Ovary (tissue), 7 donors: ENCODE measurements at regions not wholly inside any gene's neighbourhood (a gene's known extent, or its start where the extent isn't known, plus 50 kb on each side); places are given as distances from the start of the nearest gene placed in this dataset.

Experiments
- DNase-seq, 5 donors: peaks; one replicate each; pipeline ENCODE4 v3.0.0-alpha.2; 2019 to 2020
- H3K27ac ChIP-seq, 2 donors: fragments of 200-600 bp; one replicate each; pipeline versions ENCODE4 v1.5.1 to v1.8.0; 2019 to 2022
- H3K27me3 ChIP-seq: fragments of 200-600 bp; one replicate; pipeline ENCODE4 v1.8.0; 2022
- H3K36me3 ChIP-seq: fragments of 200-600 bp; sonication (generic); one replicate; pipeline ENCODE4 v1.5.1; 2019
- H3K4me1 ChIP-seq: one replicate; pipeline ENCODE4 v1.8.1; 2013; ENCODE audit warnings: mild to moderate bottlenecking, moderate library complexity; ENCODE audit not compliant: insufficient read depth
- H3K4me3 ChIP-seq: fragments of 200-600 bp; sonication (generic); one replicate; pipeline ENCODE4 v1.5.1; 2017
- H3K9me3 ChIP-seq, 2 donors: fragments of 200-600 bp in 1 of 2; sonication (generic) in 1 of 2; one replicate each; pipeline versions ENCODE4 v1.5.1 to v1.8.1; 2013 to 2019; ENCODE audit warnings: mild to moderate bottlenecking in 1 of 2, moderate library complexity in 1 of 2
- CTCF ChIP-seq, 3 donors: fragments of 450-650 bp in 2 of 3; fragments of 200-600 bp in 1 of 3; IDR thresholded peaks; one replicate each; pipeline versions ENCODE4 v1.5.1 to v1.8.0; 2016 to 2022; ENCODE audit warnings: antibody characterized with exemption in 3 of 3, mild to moderate bottlenecking in 1 of 3
- EP300 ChIP-seq: sonication (generic); formaldehyde crosslinking; IDR thresholded peaks from one replicate; pipeline ENCODE4 v1.6.1; 2017; ENCODE audit warnings: antibody characterized with exemption
- POLR2A ChIP-seq: fragments of 450-650 bp; IDR thresholded peaks from one replicate; pipeline ENCODE4 v1.6.1; 2017; ENCODE audit warnings: antibody characterized with exemption, mild to moderate bottlenecking, moderate library complexity
- WGBS, 3 donors: extraction: QIAGEN DNeasy Blood & Tissue Kit in 1 of 3; methylation state at CpG; one replicate each; pipeline versions ENCODE4 v1.1.5 to v1.1.7; 2013 to 2017; 5-methylcytosine and 5-hydroxymethylcytosine counted together
- intact Hi-C, 4 donors: fragments of 100-400 bp; cut with DNase I; formaldehyde crosslinking; loops; one replicate each; pipeline versions ENCODE4 v1.11.0 to v1.15.1; 2022 to 2023
- donor health status: DM: no; HTN: no; CAD: no; lungs with moderate emphysema.
- donor health status: DM: no; HTN: no; CAD: no.
- donor health status: Bipolar disorder and iron deficiency.
- donor health status: DM: no; HTN: no; CAD: no.
- donor health status: DM: yes; HTN: yes; CAD: no.

GRCh38 chr9:121560921-121561320 is 61.3 kb upstream of the GGTA1 start:
- TF ChIP-seq CTCF (IDR thresholded peaks at IDR 0.05) (no peak), POLR2A (no peak), EP300 (no peak)
- Histone ChIP-seq H3K4me3 (no peak overlapping the region), H3K27ac (no peak overlapping the region), H3K36me3 (no peaks in the 10 kb centered on the region), H3K4me1 (peaks cover 14% of the 10 kb centered on the region), H3K27me3 (no peaks in the 10 kb centered on the region), H3K9me3 (no peaks in the 10 kb centered on the region)
- intact Hi-C loops = no loop called here
- WGBS, 3 donors = 90 to 96% (median 92%) methylated on average over 9 to 11 of the region's 11 CpGs
- no peak for DNase-seq

- H3K4me1 ChIP-seq = peaks cover 14% of the 10 kb centered on the region
- no peaks in the 10 kb centered on the region for H3K9me3 ChIP-seq
- DNase-seq = no peak
- H3K27ac ChIP-seq = no peak overlapping the region
- H3K4me3 ChIP-seq = no peak overlapping the region
- intact Hi-C loops = no loop called here
- 87 to 92% (median 91%) methylated on average over 7 of the region's 7 CpGs for WGBS, 3 donors
- H3K36me3 ChIP-seq = no peaks in the 10 kb centered on the region
- no peaks in the 10 kb centered on the region for H3K27me3 ChIP-seq
- no peak for TF ChIP-seq EP300
- no peak for TF ChIP-seq CTCF (IDR thresholded peaks at IDR 0.05)
- no peak for TF ChIP-seq POLR2A
Measured at GRCh38 chr9:121561385-121562222, 62.0 kb upstream of the GGTA1 start.

- no peaks in the 10 kb centered on the region for H3K36me3 ChIP-seq
- no peaks in the 10 kb centered on the region for H3K9me3 ChIP-seq
- no peak for TF ChIP-seq POLR2A
- TF ChIP-seq CTCF (IDR thresholded peaks at IDR 0.05) = no peak
- TF ChIP-seq EP300 = no peak
- H3K4me1 ChIP-seq = peaks cover 17% of the 10 kb centered on the region
- intact Hi-C loops = no loop called here
- WGBS, 3 donors = 83 to 94% (median 92%) methylated on average over 6 of the region's 6 CpGs
- no peak overlapping the region for H3K27ac ChIP-seq
- no peaks in the 10 kb centered on the region for H3K27me3 ChIP-seq
- H3K4me3 ChIP-seq = no peak overlapping the region
- DNase-seq = no peak
Measured at GRCh38 chr9:121562301-121562700, 62.7 kb upstream of the GGTA1 start.

GRCh38 chr9:121563425-121563824 is 63.8 kb upstream of the GGTA1 start:
- H3K4me3 ChIP-seq = no peak overlapping the region
- intact Hi-C loops = no loop called here
- no peaks in the 10 kb centered on the region for H3K27me3 ChIP-seq
- H3K4me1 ChIP-seq = peaks cover 16% of the 10 kb centered on the region
- no peaks in the 10 kb centered on the region for H3K9me3 ChIP-seq
- H3K27ac ChIP-seq = no peak overlapping the region
- no peak for DNase-seq
- 97 to 98% (median 97%) methylated on average over 8 of the region's 8 CpGs for WGBS, 3 donors
- TF ChIP-seq CTCF (IDR thresholded peaks at IDR 0.05) (no peak), EP300 (no peak), POLR2A (no peak)
- H3K36me3 ChIP-seq = no peaks in the 10 kb centered on the region
